GM18951 (cell line): ENCODE measurements at regions not wholly inside any gene's neighbourhood (a gene's known extent, or its start where the extent isn't known, plus 50 kb on each side); places are given as distances from the start of the nearest gene placed in this dataset.

Source experiments
- POLR2A ChIP-seq: IDR thresholded peaks from 4 replicates; pipeline ENCODE4 v1.6.1; 2011; ENCODE audit warnings: mild to moderate bottlenecking; ENCODE audit not compliant: insufficient read length, insufficient read depth; ENCODE audit errors: extremely low read depth
- in situ Hi-C: fragments of 300-500 bp; cut with MboI; formaldehyde crosslinking; loops from one replicate; pipeline ENCODE4 v1.12.0; 2022; ENCODE audit warnings: low sequenced_read_pairs, mixed read lengths, inconsistent platforms; ENCODE audit not compliant: unreplicated experiment

- no peak for TF ChIP-seq POLR2A
- in situ Hi-C loops = no loop called here
Measured at GRCh38 chr16:79270011-79270410, 330.5 kb downstream of the MAF start.

DNA sequence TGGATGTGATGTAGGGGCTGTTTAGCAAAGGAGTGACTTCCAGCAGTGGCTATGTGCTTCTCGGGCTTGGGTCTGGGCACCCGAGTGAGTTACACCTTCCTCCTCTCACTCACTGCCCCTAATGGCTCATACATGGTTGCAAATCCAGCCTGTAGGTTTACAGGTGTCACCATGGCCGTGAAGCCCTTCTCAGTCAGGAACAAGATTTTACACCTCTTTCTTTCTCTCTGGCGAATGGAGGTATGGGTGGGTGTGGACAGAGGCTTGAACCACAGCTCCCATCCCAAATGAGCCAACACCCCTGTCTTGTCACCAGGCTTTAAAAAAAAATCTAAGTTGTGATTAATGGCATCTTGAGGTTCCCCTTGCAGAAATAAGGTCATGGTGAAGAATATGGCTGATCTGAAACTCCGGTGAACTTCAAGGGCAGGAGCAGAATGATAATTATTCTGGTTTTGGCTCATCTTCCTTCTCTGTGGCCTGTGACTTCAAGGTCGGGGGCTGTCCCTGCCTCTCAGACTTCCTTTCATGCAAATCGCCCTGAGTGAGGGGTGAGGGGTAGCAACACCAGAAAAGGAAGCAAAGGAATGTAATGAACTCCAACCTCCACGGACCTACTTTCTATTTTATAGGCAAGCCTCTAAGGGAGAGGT, 331.2 kb downstream of the MAF start:
- in situ Hi-C loops = no loop called here
- no peak for TF ChIP-seq POLR2A

- no peak for TF ChIP-seq POLR2A
- in situ Hi-C loops = no loop called here
Measured at GRCh38 chr16:79267781-79268180, 332.8 kb downstream of the MAF start.

DNA sequence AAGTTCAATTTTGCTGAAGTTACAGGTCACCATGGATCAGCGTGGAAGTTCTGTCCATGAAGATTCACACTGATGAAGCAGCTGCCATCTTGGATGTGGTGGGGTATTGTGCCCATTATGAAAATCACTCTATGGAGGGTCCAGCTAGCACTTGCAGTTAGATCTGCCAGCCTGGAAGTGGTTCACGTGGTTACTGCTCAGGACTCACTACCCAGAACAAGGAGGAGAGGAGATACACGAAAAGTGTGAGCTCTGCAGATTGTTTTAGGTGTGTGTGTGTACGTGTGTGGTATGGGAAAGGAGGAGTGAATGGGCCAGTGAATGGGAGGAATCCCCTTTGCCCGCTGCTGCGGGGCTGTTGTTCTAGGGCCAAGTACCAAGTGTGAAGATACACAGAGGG, 333.4 kb downstream of the MAF start:
- in situ Hi-C loops = no loop called here
- TF ChIP-seq POLR2A = no peak

DNA sequence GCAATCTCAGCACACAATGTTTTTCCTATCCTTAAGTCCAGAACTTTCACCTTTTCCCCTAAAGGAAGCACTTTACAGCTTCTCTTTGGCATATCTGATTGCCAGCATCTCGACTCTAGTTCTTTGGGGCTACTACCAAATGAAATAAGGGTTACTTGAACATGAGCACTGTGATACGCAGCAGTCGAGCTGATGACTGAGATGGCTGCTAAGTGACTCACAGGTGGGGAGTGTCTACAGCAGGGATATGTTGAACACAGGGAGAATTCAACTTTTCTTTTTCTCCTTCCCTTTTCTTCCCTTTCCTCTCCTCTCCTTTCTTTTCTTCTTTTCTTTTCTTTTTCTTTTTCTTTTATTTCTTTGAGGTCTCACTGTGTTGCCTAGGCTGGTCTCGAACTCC, 334.8 kb downstream of the MAF start:
- in situ Hi-C loops = no loop called here
- TF ChIP-seq POLR2A = no peak

DNA sequence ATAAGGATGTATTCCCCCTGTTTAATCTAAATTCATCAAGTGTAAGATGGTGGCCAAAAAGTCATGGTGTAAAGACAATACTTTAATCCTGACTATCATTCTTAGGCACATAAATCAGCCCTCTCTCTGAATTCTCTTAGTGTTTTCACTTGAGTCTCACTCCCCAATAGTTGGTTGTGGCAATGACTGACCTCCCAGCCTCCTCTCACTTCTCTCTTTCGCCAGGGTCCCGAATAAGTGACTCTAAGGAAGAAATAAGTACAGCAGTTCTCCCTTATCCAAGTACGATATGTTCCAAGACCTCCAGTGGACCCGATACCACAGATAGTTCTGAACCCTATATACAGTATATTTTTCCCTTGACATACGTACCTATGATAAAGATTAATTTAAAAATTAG, 335.3 kb downstream of the MAF start:
- TF ChIP-seq POLR2A = no peak
- in situ Hi-C loops = no loop called here

DNA sequence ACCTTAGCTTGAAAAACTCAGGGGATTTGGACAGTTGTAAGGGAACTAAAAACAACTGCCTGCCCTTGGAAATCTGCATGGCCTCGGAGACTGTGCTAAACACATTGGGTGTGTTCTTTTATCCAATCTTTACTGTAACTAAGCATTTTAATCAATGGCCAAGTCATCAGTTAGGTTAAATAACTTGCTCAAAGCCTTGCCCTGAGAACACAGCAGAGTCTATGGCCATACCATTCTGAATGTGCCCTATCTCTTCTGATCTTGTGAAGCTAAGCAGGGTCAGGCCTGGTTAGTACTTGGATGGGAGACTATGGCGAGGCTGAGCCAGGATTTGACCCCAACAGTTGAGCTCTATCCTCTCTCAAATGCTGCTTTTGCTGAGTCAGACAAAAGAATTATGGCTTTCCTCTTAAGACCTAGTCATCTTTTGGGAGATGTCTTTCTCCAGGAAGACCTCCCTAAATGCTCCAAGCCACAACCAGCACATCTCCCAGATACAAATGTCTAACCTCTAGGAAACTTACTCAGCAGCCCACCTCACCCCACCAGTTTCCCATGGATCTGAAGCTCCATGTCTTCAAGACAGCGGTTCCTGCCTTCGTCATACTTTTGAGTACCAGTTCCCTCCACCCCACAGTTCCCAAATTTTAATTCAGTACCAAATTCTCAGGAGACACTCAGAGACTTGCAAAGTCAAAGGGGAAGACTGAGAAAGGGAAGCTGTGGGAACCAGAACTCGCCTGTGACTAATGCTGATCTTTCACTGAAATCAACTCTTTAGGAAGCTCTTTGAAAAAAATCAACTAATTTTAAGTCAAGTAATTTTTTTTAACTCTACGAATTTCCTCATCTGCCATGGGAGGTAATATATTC, 336.1 kb downstream of the MAF start:
- in situ Hi-C loops = no loop called here

DNA sequence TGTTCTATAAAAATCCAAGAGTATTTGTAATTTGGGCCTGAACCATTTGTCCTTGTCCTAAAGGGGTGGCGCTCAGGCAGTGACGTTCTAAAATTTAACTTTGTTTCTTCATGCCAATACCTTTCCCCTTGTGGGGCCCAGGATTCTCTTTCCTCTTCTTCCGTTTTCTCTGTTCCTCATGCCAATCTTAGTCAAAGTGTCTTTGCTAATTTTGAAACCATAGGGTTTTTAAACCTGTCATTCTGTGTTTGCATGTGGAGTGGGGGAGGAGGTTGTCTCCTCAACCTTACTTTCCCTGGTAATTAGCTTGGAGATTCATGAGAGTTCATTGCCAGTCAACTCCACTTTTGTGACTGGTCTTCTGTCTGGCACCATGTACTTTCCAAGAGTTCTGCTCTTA, 337.1 kb downstream of the MAF start:
- no peak for TF ChIP-seq POLR2A
- in situ Hi-C loops = no loop called here

More for the DNA sequence above, 336.1 kb downstream of the MAF start:
- no peak for TF ChIP-seq POLR2A
